PC-3 (cell line): ENCODE measurements at regions not wholly inside any gene's neighbourhood (a gene's known extent, or its start where the extent isn't known, plus 50 kb on each side); places are given as distances from the start of the nearest gene placed in this dataset.

Source experiments
- ATAC-seq: fragments of 200-7000 bp; cut with Tn5 transposase; 2 replicates; pipeline ENCODE4 v1.9.1; 2020; ENCODE audit warnings: mild to moderate bottlenecking, moderate library complexity
- BruUV-seq: library from RNA; stranded (reverse); fragments of 400-500 nt; replicated peaks from 2 replicates; lab custom pipeline; 2021; lab: Mats Ljungman, UMichigan
- CTCF ChIA-PET: fragments of 300-600 bp; sonication (Branson Sonifier 250); formaldehyde crosslinking; loops from one replicate; lab custom pipeline; 2022; ENCODE audit warnings: antibody characterized with exemption; lab: Charles Lee
- POLR2A ChIA-PET: fragments of 300-600 bp; sonication (Branson Sonifier 250); formaldehyde crosslinking; loops from one replicate; lab custom pipeline; 2022; ENCODE audit warnings: antibody characterized with exemption; ENCODE audit not compliant: unreplicated experiment; lab: Charles Lee
- DNase-seq: peaks from one replicate; pipeline ENCODE4 v3.0.0-alpha.2; 2015
- H2AFZ ChIP-seq: fragments of 300-600 bp; sonication (generic); 2 replicates; pipeline ENCODE4 v1.6.0; 2016; ENCODE audit warnings: antibody characterized with exemption, low read length
- H3F3A ChIP-seq: fragments of 300-600 bp; sonication (generic); one replicate; pipeline ENCODE4 v1.6.0; 2017; ENCODE audit warnings: antibody characterized with exemption, low read length, control low read depth, mild to moderate bottlenecking; ENCODE audit not compliant: unreplicated experiment
- H3K27ac ChIP-seq: fragments of 300-600 bp; sonication (generic); 2 replicates; pipeline ENCODE4 v1.5.1; 2016; ENCODE audit warnings: mild to moderate bottlenecking, low read length
- H3K27me3 ChIP-seq: fragments of 300-600 bp; sonication (generic); 2 replicates; pipeline ENCODE4 v1.6.1; 2016; ENCODE audit warnings: low read length, mixed read lengths
- H3K36me3 ChIP-seq: fragments of 300-600 bp; sonication (generic); 2 replicates; pipeline ENCODE4 v1.6.1; 2016; ENCODE audit warnings: low read depth, mixed run types, low read length, mixed read lengths
- H3K4me1 ChIP-seq: fragments of 300-600 bp; sonication (generic); 2 replicates; pipeline ENCODE4 v1.5.1; 2016; ENCODE audit warnings: low read length; ENCODE audit not compliant: insufficient read depth
- H3K4me2 ChIP-seq: fragments of 300-600 bp; sonication (generic); 2 replicates; pipeline ENCODE4 v1.6.0; 2016; ENCODE audit warnings: low read length
- H3K4me3 ChIP-seq: fragments of 300-600 bp; sonication (generic); 2 replicates; pipeline ENCODE4 v1.5.1; 2016; ENCODE audit warnings: mild to moderate bottlenecking, low read length, mixed read lengths
- H3K79me2 ChIP-seq: fragments of 300-600 bp; sonication (generic); 2 replicates; pipeline ENCODE4 v1.6.1; 2017; ENCODE audit warnings: low read length, mixed read lengths
- H3K9ac ChIP-seq: fragments of 300-600 bp; sonication (generic); 2 replicates; pipeline ENCODE4 v1.6.0; 2016; ENCODE audit warnings: mild to moderate bottlenecking, low read length
- H3K9me2 ChIP-seq: fragments of 300-600 bp; sonication (generic); replicated peaks from 2 replicates; pipeline ENCODE4 v1.6.1; 2016; ENCODE audit warnings: mixed run types, low read length, mixed read lengths
- H3K9me3 ChIP-seq: fragments of 300-600 bp; sonication (generic); 2 replicates; pipeline ENCODE4 v1.6.1; 2016; ENCODE audit warnings: low read length, mixed read lengths
- H4K20me1 ChIP-seq: fragments of 300-600 bp; sonication (generic); 2 replicates; pipeline ENCODE4 v1.6.1; 2016; ENCODE audit warnings: low read length, mixed read lengths
- EZH2 ChIP-seq: fragments of 300-600 bp; sonication (generic); IDR thresholded peaks from one replicate; pipeline ENCODE4 v1.6.1; 2017; ENCODE audit warnings: antibody characterized with exemption, mild to moderate bottlenecking, low read length; ENCODE audit not compliant: unreplicated experiment
- EZH2phosphoT487 ChIP-seq: fragments of 300-600 bp; sonication (generic); IDR thresholded peaks from 2 replicates; pipeline ENCODE4 v1.6.1; 2018; ENCODE audit warnings: mild to moderate bottlenecking, antibody characterized with exemption, low read length, borderline replicate concordance
- intact Hi-C: fragments of 100-400 bp; cut with micrococcal nuclease; formaldehyde crosslinking; loops from 2 replicates; pipeline ENCODE4 v1.9.0; 2023
- TF ChIP-seq, protein P1 (sequence below): fragments of 300-600 bp; sonication (generic); conservative IDR thresholded peaks from 2 replicates; pipeline ENCODE4 v1.5.1; 2017; ENCODE audit warnings: antibody characterized with exemption, low read depth, mild to moderate bottlenecking, low read length

DNA sequence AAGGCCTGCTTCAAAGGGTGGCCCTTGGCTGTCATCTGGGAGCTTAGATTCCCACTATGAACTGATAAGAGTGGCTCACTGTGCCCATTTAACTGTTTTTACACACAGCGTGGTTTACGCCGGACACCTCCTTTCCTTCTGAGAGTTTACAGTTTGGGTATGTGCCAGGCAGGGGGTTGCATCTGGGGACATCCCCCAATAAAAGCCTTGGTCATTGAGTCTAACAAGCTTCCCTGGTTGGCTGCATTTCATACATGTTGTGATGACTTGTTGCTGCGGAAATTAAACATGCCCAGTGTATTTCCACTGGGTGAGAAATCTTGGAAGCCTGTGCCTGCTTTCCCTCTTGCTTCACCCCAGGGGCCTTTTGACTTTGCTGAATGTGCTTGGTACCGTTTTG is 264.1 kb upstream of the NPY start:
- ATAC-seq (no peak), DNase-seq (no peak)
- Histone ChIP-seq H3K4me1 (peaks cover 4% of the 10 kb centered on the region; the same call in 1 of the 2 replicates), H3K27ac (no peak overlapping the region), H3K4me2 (no peak overlapping the region), H3K27me3 (no peaks in the 10 kb centered on the region), H3K9me2 (no peaks in the 10 kb centered on the region), H3F3A (no peaks in the 10 kb centered on the region), H3K79me2 (no peaks in the 10 kb centered on the region), H3K9ac (no peak overlapping the region), H3K9me3 (no peaks in the 10 kb centered on the region), H3K4me3 (no peak overlapping the region), H2AFZ (no peak overlapping the region), H4K20me1 (no peaks in the 10 kb centered on the region), H3K36me3 (no peaks in the 10 kb centered on the region)
- ChIA-PET POLR2A (no interaction called here), CTCF (no interaction called here)
- TF ChIP-seq EZH2phosphoT487, result no peak
- TF ChIP-seq, protein P1, sequence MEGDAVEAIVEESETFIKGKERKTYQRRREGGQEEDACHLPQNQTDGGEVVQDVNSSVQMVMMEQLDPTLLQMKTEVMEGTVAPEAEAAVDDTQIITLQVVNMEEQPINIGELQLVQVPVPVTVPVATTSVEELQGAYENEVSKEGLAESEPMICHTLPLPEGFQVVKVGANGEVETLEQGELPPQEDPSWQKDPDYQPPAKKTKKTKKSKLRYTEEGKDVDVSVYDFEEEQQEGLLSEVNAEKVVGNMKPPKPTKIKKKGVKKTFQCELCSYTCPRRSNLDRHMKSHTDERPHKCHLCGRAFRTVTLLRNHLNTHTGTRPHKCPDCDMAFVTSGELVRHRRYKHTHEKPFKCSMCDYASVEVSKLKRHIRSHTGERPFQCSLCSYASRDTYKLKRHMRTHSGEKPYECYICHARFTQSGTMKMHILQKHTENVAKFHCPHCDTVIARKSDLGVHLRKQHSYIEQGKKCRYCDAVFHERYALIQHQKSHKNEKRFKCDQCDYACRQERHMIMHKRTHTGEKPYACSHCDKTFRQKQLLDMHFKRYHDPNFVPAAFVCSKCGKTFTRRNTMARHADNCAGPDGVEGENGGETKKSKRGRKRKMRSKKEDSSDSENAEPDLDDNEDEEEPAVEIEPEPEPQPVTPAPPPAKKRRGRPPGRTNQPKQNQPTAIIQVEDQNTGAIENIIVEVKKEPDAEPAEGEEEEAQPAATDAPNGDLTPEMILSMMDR, result no peak
- no peak for TF ChIP-seq EZH2
- no TSS peak for BruUV-seq
- intact Hi-C loops, result no loop called here

DNA sequence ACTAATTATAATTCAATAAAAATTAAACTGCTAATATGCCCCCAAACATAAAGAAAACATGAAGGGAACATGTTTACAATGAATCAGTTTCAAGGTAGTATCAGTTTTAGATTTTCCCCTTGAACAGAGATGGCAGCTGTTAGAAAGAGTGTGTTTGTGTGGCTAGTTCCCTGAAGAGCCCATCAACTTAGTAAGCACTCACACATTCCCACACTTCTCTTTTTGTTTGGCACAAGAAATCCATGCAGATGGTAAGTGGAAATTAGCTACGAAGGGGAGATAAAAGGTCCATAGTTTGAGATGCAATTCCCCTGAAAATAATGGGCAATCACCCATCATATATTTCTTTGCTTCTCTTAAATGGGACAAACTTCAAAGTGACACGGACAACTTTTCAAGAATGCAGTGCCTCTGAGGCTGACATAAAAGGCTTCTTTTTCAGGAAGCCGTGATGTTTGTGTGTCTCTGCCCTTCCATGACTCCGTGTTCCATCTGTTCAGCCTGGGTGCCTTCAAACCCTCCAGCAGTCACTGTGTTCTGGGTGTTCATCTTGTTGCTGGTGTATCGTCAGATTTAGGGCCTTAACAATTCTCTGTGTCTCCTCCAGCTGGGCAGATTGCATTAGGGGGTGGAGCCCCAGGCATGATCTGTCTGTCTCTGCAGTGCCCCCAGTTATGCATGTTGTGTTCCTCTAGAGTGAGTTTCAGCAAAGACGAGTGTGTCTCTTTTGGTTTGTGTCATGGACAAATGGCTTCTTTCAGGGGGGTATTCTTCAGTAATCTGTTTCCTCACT is 259.5 kb upstream of the NPY start:
- H4K20me1 ChIP-seq, result no peaks in the 10 kb centered on the region
- ChIA-PET POLR2A (no interaction called here), CTCF (no interaction called here)
- H2AFZ ChIP-seq, result peak overlapping the region; percentile 47
- no peak overlapping the region for H3K4me2 ChIP-seq
- no peak overlapping the region for H3K27ac ChIP-seq
- H3K79me2 ChIP-seq, result no peaks in the 10 kb centered on the region
- peaks cover 8% of the 10 kb centered on the region; the same call in 1 of the 2 replicates for H3K4me1 ChIP-seq
- H3K36me3 ChIP-seq, result no peaks in the 10 kb centered on the region
- ATAC-seq (no peak), DNase-seq (no peak)
- no peaks in the 10 kb centered on the region for H3K9me3 ChIP-seq
- BruUV-seq, result no TSS peak
- intact Hi-C loops, result no loop called here
- no peak overlapping the region for H3K9ac ChIP-seq
- TF ChIP-seq EZH2phosphoT487, result no peak
- no peak for TF ChIP-seq EZH2
- TF ChIP-seq, protein P1, result no peak
- H3K4me3 ChIP-seq, result no peak overlapping the region
- H3K27me3 ChIP-seq, result no peaks in the 10 kb centered on the region
- no peaks in the 10 kb centered on the region for H3F3A ChIP-seq
- no peaks in the 10 kb centered on the region for H3K9me2 ChIP-seq

DNA sequence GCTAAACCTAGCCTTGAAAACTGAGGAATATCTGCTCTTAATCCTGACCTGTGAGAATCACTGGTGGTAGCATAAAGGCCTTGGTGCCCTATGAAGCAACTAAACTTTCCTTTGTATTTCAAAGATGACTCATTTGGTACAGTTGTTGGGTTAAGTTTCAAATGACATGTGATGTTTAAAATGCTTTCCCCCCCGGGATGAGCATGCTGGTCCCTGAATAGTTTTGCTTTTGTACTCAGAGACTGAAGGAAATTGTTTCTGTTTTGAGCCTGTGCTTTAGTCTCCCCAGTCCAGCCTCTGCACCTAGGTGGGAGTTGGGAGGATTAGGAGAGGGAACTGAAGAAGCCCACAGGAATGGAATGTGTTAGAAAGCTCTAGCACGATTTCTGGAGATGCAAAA is 258.9 kb upstream of the NPY start:
- no peak for TF ChIP-seq EZH2phosphoT487
- TF ChIP-seq EZH2, result no peak
- TF ChIP-seq, protein P1, result no peak
- ATAC-seq (no peak), DNase-seq (peak; percentile 11)
- intact Hi-C loops, result no loop called here
- H3K9me3 ChIP-seq, result no peaks in the 10 kb centered on the region
- H3K4me1 ChIP-seq, result peaks cover 8% of the 10 kb centered on the region; the same call in 1 of the 2 replicates
- no peak overlapping the region for H3K27ac ChIP-seq
- H3K27me3 ChIP-seq, result no peaks in the 10 kb centered on the region
- BruUV-seq, result no TSS peak
- H3K4me3 ChIP-seq, result no peak overlapping the region
- no peak overlapping the region for H3K4me2 ChIP-seq
- ChIA-PET CTCF (no interaction called here), POLR2A (no interaction called here)
- H4K20me1 ChIP-seq, result no peaks in the 10 kb centered on the region
- no peak overlapping the region for H3K9ac ChIP-seq
- no peaks in the 10 kb centered on the region for H3F3A ChIP-seq
- H3K36me3 ChIP-seq, result no peaks in the 10 kb centered on the region
- no peaks in the 10 kb centered on the region for H3K79me2 ChIP-seq
- no peaks in the 10 kb centered on the region for H3K9me2 ChIP-seq
- H2AFZ ChIP-seq, result no peak overlapping the region; the same call in 1 of the 2 replicates
